ENCODE measurements at regions not wholly inside any gene's neighbourhood (a gene's known extent, or its start where the extent isn't known, plus 50 kb on each side); places are given as distances from the start of the nearest gene placed in this dataset.

- H3K36me3 ChIP-seq (ENCODE audit: low read depth, missing control alignments) = no peaks in the 10 kb centered on the region
- H3K4me1 ChIP-seq = peaks cover 8% of the 10 kb centered on the region
- intact Hi-C loops (cut with DNase I; ENCODE audit: low total_unique reads) = no loop called here
- DNase-seq = no peak
- no peaks in the 10 kb centered on the region for H3K27me3 ChIP-seq
- no peak overlapping the region for H3K4me3 ChIP-seq
- TF ChIP-seq CTCF (IDR thresholded peaks at IDR 0.05) = no peak
- TF ChIP-seq POLR2A (IDR thresholded peaks at IDR 0.05) = no peak
- WGBS, 2 donors = 90 to 91% methylated on average over 7 to 10 of the region's 10 CpGs
- no peak overlapping the region for H3K27ac ChIP-seq
- H3K9me3 ChIP-seq = no peaks in the 10 kb centered on the region
These were observed 70.1 kb upstream of the ASB18 start for GRCh38 chr2:236334122-236334876.

GRCh38 chr2:236335696-236336574, 71.7 kb upstream of the ASB18 start:
- no peak overlapping the region for H3K4me3 ChIP-seq
- WGBS, 2 donors = 86 to 89% methylated on average over 19 of the region's 19 CpGs
- DNase-seq = no peak
- no peak for TF ChIP-seq CTCF (IDR thresholded peaks at IDR 0.05)
- no peak for TF ChIP-seq POLR2A (IDR thresholded peaks at IDR 0.05)
- no peaks in the 10 kb centered on the region for H3K36me3 ChIP-seq (ENCODE audit: low read depth, missing control alignments)
- no peak overlapping the region for H3K27ac ChIP-seq
- intact Hi-C loops (cut with DNase I; ENCODE audit: low total_unique reads) = no loop called here
- H3K4me1 ChIP-seq = peaks cover 8% of the 10 kb centered on the region
- H3K27me3 ChIP-seq = no peaks in the 10 kb centered on the region
- H3K9me3 ChIP-seq = no peaks in the 10 kb centered on the region

- Histone ChIP-seq H3K36me3 (ENCODE audit: low read depth, missing control alignments) (no peaks in the 10 kb centered on the region), H3K27ac (no peak overlapping the region), H3K27me3 (no peaks in the 10 kb centered on the region), H3K4me1 (peaks cover 8% of the 10 kb centered on the region), H3K4me3 (no peak overlapping the region), H3K9me3 (no peaks in the 10 kb centered on the region)
- DNase-seq = no peak
- TF ChIP-seq POLR2A (IDR thresholded peaks at IDR 0.05) = no peak
- TF ChIP-seq CTCF (IDR thresholded peaks at IDR 0.05) = no peak
- intact Hi-C loops (cut with DNase I; ENCODE audit: low total_unique reads) = no loop called here
- 92 to 93% methylated on average over 30 of the region's 30 CpGs for WGBS, 2 donors
These were observed 72.6 kb upstream of the ASB18 start for GRCh38 chr2:236336575-236337464.

GRCh38 chr2:236337465-236338325, 73.5 kb upstream of the ASB18 start:
- intact Hi-C loops (cut with DNase I; ENCODE audit: low total_unique reads) = no loop called here
- no peaks in the 10 kb centered on the region for H3K36me3 ChIP-seq (ENCODE audit: low read depth, missing control alignments)
- H3K27ac ChIP-seq = no peak overlapping the region
- DNase-seq = no peak
- TF ChIP-seq CTCF (IDR thresholded peaks at IDR 0.05) (no peak), POLR2A (IDR thresholded peaks at IDR 0.05) (no peak)
- H3K27me3 ChIP-seq = no peaks in the 10 kb centered on the region
- H3K4me1 ChIP-seq = peaks cover 8% of the 10 kb centered on the region
- no peak overlapping the region for H3K4me3 ChIP-seq
- H3K9me3 ChIP-seq = no peaks in the 10 kb centered on the region
- 90 to 95% methylated on average over 17 to 19 of the region's 19 CpGs for WGBS, 2 donors
